Breast epithelium (tissue), 3 donors: ENCODE measurements at regions not wholly inside any gene's neighbourhood (a gene's known extent, or its start where the extent isn't known, plus 50 kb on each side); places are given as distances from the start of the nearest gene placed in this dataset.

Source experiments
- CTCF ChIP-seq, 3 donors: fragments of 450-650 bp; IDR thresholded peaks; one replicate each; pipeline ENCODE4 v1.5.1; 2016 to 2017; ENCODE audit warnings: antibody characterized with exemption in 3 of 3, mild to moderate bottlenecking in 3 of 3, moderate library complexity in 3 of 3
- POLR2A ChIP-seq: fragments of 450-650 bp; IDR thresholded peaks from one replicate; pipeline ENCODE4 v1.6.1; 2016; ENCODE audit warnings: antibody characterized with exemption, mild to moderate bottlenecking, moderate library complexity
- POLR2AphosphoS5 ChIP-seq, 3 donors: sonication (generic); formaldehyde crosslinking; IDR thresholded peaks; one replicate each; pipeline ENCODE4 v1.6.1; 2017; ENCODE audit warnings: antibody characterized with exemption in 3 of 3

- TF ChIP-seq CTCF (IDR thresholded peaks at IDR 0.05) (no peak), POLR2AphosphoS5 (IDR thresholded peaks at IDR 0.05) (no peak), POLR2A (no peak)
Measured at GRCh38 chr12:84689638-84690037, 223.0 kb downstream of the SLC6A15 start.
